Nephron (organoid): ENCODE measurements at regions not wholly inside any gene's neighbourhood (a gene's known extent, or its start where the extent isn't known, plus 50 kb on each side); places are given as distances from the start of the nearest gene placed in this dataset.

Source experiments
- H3K27ac Mint-ChIP-seq, 3 experiments: 2 replicates each; pipeline ENCODE4 v1.8.0; 2020; ENCODE audit warnings: mixed read lengths in 3 of 3, mild to moderate bottlenecking in 2 of 3, moderate library complexity in 1 of 3
- H3K27me3 Mint-ChIP-seq: 2 replicates; pipeline ENCODE4 v1.8.0; 2021; ENCODE audit warnings: low read depth, mild to moderate bottlenecking, moderate library complexity, mixed read lengths
- H3K36me3 Mint-ChIP-seq: 2 replicates; pipeline ENCODE4 v1.8.0; 2020; ENCODE audit warnings: low read depth, mixed read lengths
- H3K4me1 Mint-ChIP-seq: 2 replicates; pipeline ENCODE4 v1.8.0; 2020; ENCODE audit warnings: mixed read lengths
- H3K4me3 Mint-ChIP-seq, 3 experiments: 2 replicates each; pipeline ENCODE4 v1.8.0; 2020; ENCODE audit warnings: mild to moderate bottlenecking in 3 of 3, mixed read lengths in 3 of 3, moderate library complexity in 2 of 3
- H3K9me3 Mint-ChIP-seq: 2 replicates; pipeline ENCODE4 v1.8.0; 2020; ENCODE audit warnings: mixed read lengths
- CTCF ChIP-seq, 3 experiments: fragments of 200-600 bp; sonication (generic); IDR thresholded peaks; one replicate each; pipeline ENCODE4 v1.5.0; 2021; ENCODE audit warnings: antibody characterized with exemption in 3 of 3; ENCODE audit not compliant: unreplicated experiment in 3 of 3

GRCh38 chr2:134202371-134202770 is 51.5 kb upstream of the MGAT5 start:
- Mint-ChIP-seq H3K4me3 (no peak overlapping the region), H3K9me3 (no peaks in the 10 kb centered on the region), H3K27ac (no peak overlapping the region), H3K36me3 (no peaks in the 10 kb centered on the region), H3K27me3 (no peaks in the 10 kb centered on the region), H3K4me1 (peaks cover 31% of the 10 kb centered on the region)
- TF ChIP-seq CTCF (IDR thresholded peaks at IDR 0.05; ENCODE audit: unreplicated experiment in 3 of 3) = no peak

GRCh38 chr2:134203175-134203574 is 50.7 kb upstream of the MGAT5 start:
- no peak overlapping the region for H3K27ac Mint-ChIP-seq
- TF ChIP-seq CTCF (IDR thresholded peaks at IDR 0.05; ENCODE audit: unreplicated experiment in 3 of 3) = no peak
- H3K4me3 Mint-ChIP-seq = no peak overlapping the region
- no peaks in the 10 kb centered on the region for H3K9me3 Mint-ChIP-seq
- peaks cover 31% of the 10 kb centered on the region for H3K4me1 Mint-ChIP-seq
- H3K36me3 Mint-ChIP-seq = no peaks in the 10 kb centered on the region
- H3K27me3 Mint-ChIP-seq = no peaks in the 10 kb centered on the region
